GM23338 (cell line): ENCODE measurements at regions not wholly inside any gene's neighbourhood (a gene's known extent, or its start where the extent isn't known, plus 50 kb on each side); places are given as distances from the start of the nearest gene placed in this dataset.

ENCODE experiments used
- ATAC-seq: fragments of 200-7000 bp; cut with Tn5 transposase; 3 replicates; pipeline ENCODE4 v1.9.1; 2020
- DNase-seq: peaks from one replicate; pipeline ENCODE4 v3.0.0-alpha.2; 2015; ENCODE audit warnings: low spot score
- H2AFZ ChIP-seq: fragments of 200-600 bp; sonication (generic); 2 replicates; pipeline ENCODE4 v1.8.0; 2016; ENCODE audit warnings: antibody characterized with exemption, mild to moderate bottlenecking, moderate library complexity
- H3F3A ChIP-seq: fragments of 200-600 bp; sonication (generic); replicated peaks from 2 replicates; pipeline ENCODE4 v1.8.0; 2017; ENCODE audit warnings: antibody characterized with exemption, mixed run types, low read depth
- H3K27ac ChIP-seq: fragments of 200-600 bp; sonication (generic); 2 replicates; pipeline ENCODE4 v1.6.1; 2016; ENCODE audit warnings: low read depth
- H3K27me3 ChIP-seq: fragments of 200-600 bp; sonication (generic); 2 replicates; pipeline ENCODE4 v1.8.0; 2016; ENCODE audit warnings: mild to moderate bottlenecking, mixed run types, moderate library complexity; ENCODE audit not compliant: insufficient read depth
- H3K36me3 ChIP-seq: fragments of 200-600 bp; sonication (generic); 2 replicates; pipeline ENCODE4 v1.8.0; 2016; ENCODE audit warnings: mild to moderate bottlenecking; ENCODE audit not compliant: insufficient read depth
- H3K4me1 ChIP-seq: fragments of 200-600 bp; sonication (generic); 2 replicates; pipeline ENCODE4 v1.8.0; 2016; ENCODE audit warnings: mild to moderate bottlenecking, moderate library complexity; ENCODE audit not compliant: insufficient read depth
- H3K4me2 ChIP-seq: fragments of 200-600 bp; sonication (generic); 2 replicates; pipeline ENCODE4 v1.7.1; 2017; ENCODE audit warnings: mixed run types
- H3K4me3 ChIP-seq: fragments of 200-600 bp; sonication (generic); 2 replicates; pipeline ENCODE4 v1.6.1; 2016; ENCODE audit warnings: mixed run types
- H3K79me2 ChIP-seq: fragments of 200-600 bp; sonication (generic); replicated peaks from 2 replicates; pipeline ENCODE4 v1.8.0; 2017; ENCODE audit warnings: mild to moderate bottlenecking; ENCODE audit not compliant: insufficient read depth
- H3K9me2 ChIP-seq: fragments of 200-600 bp; sonication (generic); 2 replicates; pipeline ENCODE4 v1.8.0; 2017; ENCODE audit not compliant: insufficient read depth
- H4K20me1 ChIP-seq: fragments of 200-600 bp; sonication (generic); replicated peaks from 2 replicates; pipeline ENCODE4 v1.8.0; 2017; ENCODE audit warnings: mild to moderate bottlenecking; ENCODE audit not compliant: insufficient read depth
- H3K27ac Mint-ChIP-seq: 2 replicates; pipeline ENCODE4 v1.8.0; 2020; ENCODE audit warnings: inconsistent platforms, mild to moderate bottlenecking, moderate library complexity, mixed read lengths
- H3K27me3 Mint-ChIP-seq: 3 replicates; pipeline ENCODE4 v1.8.0; 2022; ENCODE audit warnings: low read depth, mild to moderate bottlenecking, moderate library complexity, mixed read lengths, inconsistent platforms; ENCODE audit not compliant: insufficient read depth, poor library complexity
- H3K36me3 Mint-ChIP-seq: 3 replicates; pipeline ENCODE4 v1.8.0; 2021; ENCODE audit warnings: low read depth, mild to moderate bottlenecking, inconsistent platforms, moderate library complexity, mixed read lengths
- H3K4me1 Mint-ChIP-seq: 3 replicates; pipeline ENCODE4 v1.8.0; 2020; ENCODE audit warnings: mild to moderate bottlenecking, inconsistent platforms, mixed read lengths
- H3K4me3 Mint-ChIP-seq: 3 replicates; pipeline ENCODE4 v1.8.0; 2021; ENCODE audit warnings: moderate library complexity, mild to moderate bottlenecking, inconsistent platforms, mixed read lengths
- H3K9me3 Mint-ChIP-seq: 3 replicates; pipeline ENCODE4 v1.8.0; 2020; ENCODE audit warnings: moderate library complexity, mild to moderate bottlenecking, inconsistent platforms, mixed read lengths
- CREB1 ChIP-seq: fragments of 250-450 bp; sonication (Bioruptor Pico); IDR thresholded peaks from 2 replicates; pipeline ENCODE4 v1.5.0; 2020; ENCODE audit warnings: low read depth, mild to moderate bottlenecking, moderate library complexity
- ETS1 ChIP-seq: IDR thresholded peaks from 2 replicates; pipeline ENCODE4 v1.6.1; 2016; ENCODE audit warnings: antibody characterized with exemption
- EZH2 ChIP-seq: fragments of 200-600 bp; sonication (generic); IDR thresholded peaks from one replicate; pipeline ENCODE4 v1.8.0; 2017; ENCODE audit warnings: antibody characterized with exemption, mild to moderate bottlenecking, low read depth; ENCODE audit not compliant: unreplicated experiment
- EZH2phosphoT487 ChIP-seq: fragments of 200-600 bp; sonication (generic); IDR thresholded peaks from one replicate; pipeline ENCODE4 v1.8.1; 2018; ENCODE audit warnings: antibody characterized with exemption; ENCODE audit not compliant: unreplicated experiment
- JUNB ChIP-seq: IDR thresholded peaks from one replicate; pipeline ENCODE4 v1.6.1; 2016; ENCODE audit warnings: antibody characterized with exemption; ENCODE audit not compliant: unreplicated experiment
- NANOG ChIP-seq: IDR thresholded peaks from 2 replicates; pipeline ENCODE4 v1.6.1; 2016; ENCODE audit warnings: antibody characterized with exemption, borderline replicate concordance
- ZNF331 ChIP-seq: fragments of 250-450 bp; sonication (Bioruptor Pico); IDR thresholded peaks from 2 replicates; pipeline ENCODE4 v1.5.0; 2020; ENCODE audit warnings: low read depth, mild to moderate bottlenecking, moderate library complexity
- ZNF462 ChIP-seq: fragments of 250-450 bp; sonication (Bioruptor Pico); IDR thresholded peaks from 2 replicates; pipeline ENCODE4 v1.5.0; 2020; ENCODE audit warnings: mild to moderate bottlenecking, moderate library complexity
- TF ChIP-seq, protein P1 (sequence below): IDR thresholded peaks from one replicate; pipeline ENCODE4 v1.6.1; 2018; ENCODE audit warnings: antibody characterized with exemption; ENCODE audit not compliant: unreplicated experiment

- Histone ChIP-seq H4K20me1 (no peaks in the 10 kb centered on the region), H3K9me2 (no peaks in the 10 kb centered on the region), H3K27me3 (no peaks in the 10 kb centered on the region), H3F3A (no peaks in the 10 kb centered on the region), H3K4me3 (no peak overlapping the region), H3K27ac (no peak overlapping the region), H2AFZ (no peak overlapping the region), H3K79me2 (no peaks in the 10 kb centered on the region), H3K4me1 (peaks cover 9% of the 10 kb centered on the region; the same call in 1 of the 2 replicates), H3K36me3 (no peaks in the 10 kb centered on the region), H3K4me2 (no peak overlapping the region)
- no peak overlapping the region for H3K4me3 Mint-ChIP-seq
- ATAC-seq: no peak
- TF ChIP-seq ZNF462 (no peak), JUNB (no peak), NANOG (no peak), EZH2phosphoT487 (no peak), EZH2 (no peak), ETS1 (no peak), CREB1 (CRISPR knock-in tag) (no peak), ZNF331 (CRISPR knock-in tag) (no peak)
- TF ChIP-seq, protein P1, sequence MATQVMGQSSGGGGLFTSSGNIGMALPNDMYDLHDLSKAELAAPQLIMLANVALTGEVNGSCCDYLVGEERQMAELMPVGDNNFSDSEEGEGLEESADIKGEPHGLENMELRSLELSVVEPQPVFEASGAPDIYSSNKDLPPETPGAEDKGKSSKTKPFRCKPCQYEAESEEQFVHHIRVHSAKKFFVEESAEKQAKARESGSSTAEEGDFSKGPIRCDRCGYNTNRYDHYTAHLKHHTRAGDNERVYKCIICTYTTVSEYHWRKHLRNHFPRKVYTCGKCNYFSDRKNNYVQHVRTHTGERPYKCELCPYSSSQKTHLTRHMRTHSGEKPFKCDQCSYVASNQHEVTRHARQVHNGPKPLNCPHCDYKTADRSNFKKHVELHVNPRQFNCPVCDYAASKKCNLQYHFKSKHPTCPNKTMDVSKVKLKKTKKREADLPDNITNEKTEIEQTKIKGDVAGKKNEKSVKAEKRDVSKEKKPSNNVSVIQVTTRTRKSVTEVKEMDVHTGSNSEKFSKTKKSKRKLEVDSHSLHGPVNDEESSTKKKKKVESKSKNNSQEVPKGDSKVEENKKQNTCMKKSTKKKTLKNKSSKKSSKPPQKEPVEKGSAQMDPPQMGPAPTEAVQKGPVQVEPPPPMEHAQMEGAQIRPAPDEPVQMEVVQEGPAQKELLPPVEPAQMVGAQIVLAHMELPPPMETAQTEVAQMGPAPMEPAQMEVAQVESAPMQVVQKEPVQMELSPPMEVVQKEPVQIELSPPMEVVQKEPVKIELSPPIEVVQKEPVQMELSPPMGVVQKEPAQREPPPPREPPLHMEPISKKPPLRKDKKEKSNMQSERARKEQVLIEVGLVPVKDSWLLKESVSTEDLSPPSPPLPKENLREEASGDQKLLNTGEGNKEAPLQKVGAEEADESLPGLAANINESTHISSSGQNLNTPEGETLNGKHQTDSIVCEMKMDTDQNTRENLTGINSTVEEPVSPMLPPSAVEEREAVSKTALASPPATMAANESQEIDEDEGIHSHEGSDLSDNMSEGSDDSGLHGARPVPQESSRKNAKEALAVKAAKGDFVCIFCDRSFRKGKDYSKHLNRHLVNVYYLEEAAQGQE: no peak
- peaks cover 10% of the 10 kb centered on the region; the same call in 2 of the 3 replicates for H3K4me1 Mint-ChIP-seq
- H3K27ac Mint-ChIP-seq: no peak overlapping the region
- H3K27me3 Mint-ChIP-seq: peaks cover 8% of the 10 kb centered on the region
- no peak for DNase-seq
- no peaks in the 10 kb centered on the region for H3K36me3 Mint-ChIP-seq
- no peaks in the 10 kb centered on the region for H3K9me3 Mint-ChIP-seq
Measured at GRCh38 chr2:8589721-8590120, 92.1 kb upstream of the ID2 start.
